Activated CD4-positive, alpha-beta T cell treated with anti-CD3 and anti-CD28 coated beads for 36 hours (primary cell): ENCODE measurements at regions not wholly inside any gene's neighbourhood (a gene's known extent, or its start where the extent isn't known, plus 50 kb on each side); places are given as distances from the start of the nearest gene placed in this dataset.
"Not testable (repeated sequence)": the region's sequence is repeated elsewhere in the genome, so short reads cannot be mapped to it uniquely, and the experiment has no call there.

Experiments
- ATAC-seq: fragments of 200-7000 bp; cut with Tn5 transposase; one replicate; pipeline ENCODE4 v1.10.0; 2021; ENCODE audit warnings: mild to moderate bottlenecking, moderate library complexity
- CTCF ChIA-PET: fragments of 350-600 bp; sonication (Branson Sonifier 250); formaldehyde crosslinking; loops from one replicate; lab custom pipeline; 2021; ENCODE audit warnings: antibody characterized with exemption; lab: Charles Lee
- POLR2A ChIA-PET: fragments of 350-600 bp; sonication (Branson Sonifier 250); formaldehyde crosslinking; loops from one replicate; lab custom pipeline; 2021; ENCODE audit warnings: antibody characterized with exemption, inconsistent platforms; lab: Charles Lee
- DNase-seq: peaks from one replicate; pipeline ENCODE4 v3.0.0-alpha.2; 2020
- H3K27ac Mint-ChIP-seq: one replicate; pipeline ENCODE4 v1.8.0; 2021; ENCODE audit warnings: mixed read lengths
- H3K27me3 Mint-ChIP-seq: one replicate; pipeline ENCODE4 v1.8.0; 2021; ENCODE audit warnings: mixed read lengths
- H3K36me3 Mint-ChIP-seq: one replicate; pipeline ENCODE4 v1.8.0; 2021; ENCODE audit warnings: low read depth, mixed read lengths
- H3K4me1 Mint-ChIP-seq: one replicate; pipeline ENCODE4 v1.8.0; 2021; ENCODE audit warnings: mixed read lengths
- H3K4me3 Mint-ChIP-seq: one replicate; pipeline ENCODE4 v1.8.0; 2021; ENCODE audit warnings: mild to moderate bottlenecking, moderate library complexity, mixed read lengths
- H3K9me3 Mint-ChIP-seq: one replicate; pipeline ENCODE4 v1.8.0; 2021; ENCODE audit warnings: low read depth, mixed read lengths
- intact Hi-C, 2 experiments: fragments of 100-400 bp; cut with DNase I in 1 of 2; cut with micrococcal nuclease in 1 of 2; formaldehyde crosslinking; loops; one replicate each; pipeline versions ENCODE4 v1.14.2 to v1.15.1; 2022 to 2024; cut with DNase I, micrococcal nuclease

- ATAC-seq = no peak
- POLR2A ChIA-PET = no interaction called here
- CTCF ChIA-PET = interaction anchor here (0.6 to 0.7 kb wide), 2 partner anchors 9 to 524 kb away, joined by 3 to 5 read pairs; no protein-coding TSS in a partner anchor
- Mint-ChIP-seq H3K27me3 (peaks cover 8% of the 10 kb centered on the region), H3K27ac (no peak overlapping the region), H3K9me3 (no peaks in the 10 kb centered on the region), H3K36me3 (no peaks in the 10 kb centered on the region), H3K4me3 (no peak overlapping the region), H3K4me1 (no peaks in the 10 kb centered on the region)
- intact Hi-C loops = no loop called here
- DNase-seq = no peak
These were observed 429.7 kb upstream of the RASGRP1 start for GRCh38 chr15:38994310-38994709.

- Mint-ChIP-seq H3K27ac (no peak overlapping the region), H3K9me3 (no peaks in the 10 kb centered on the region), H3K27me3 (peaks cover 8% of the 10 kb centered on the region), H3K4me3 (no peak overlapping the region), H3K4me1 (peaks cover 4% of the 10 kb centered on the region), H3K36me3 (no peaks in the 10 kb centered on the region)
- ATAC-seq = no peak
- ChIA-PET CTCF (interaction anchor here (0.6 kb wide), 1 partner anchor 79 kb away, joined by 3 read pairs; no protein-coding TSS in a partner anchor), POLR2A (no interaction called here)
- no peak for DNase-seq
- intact Hi-C loops = no loop called here
These were observed 431.6 kb upstream of the RASGRP1 start for GRCh38 chr15:38996111-38996631.

- CTCF ChIA-PET = no interaction called here
- Mint-ChIP-seq H3K4me1 (peaks cover 4% of the 10 kb centered on the region), H3K36me3 (no peaks in the 10 kb centered on the region), H3K27ac (no peak overlapping the region), H3K4me3 (no peak overlapping the region), H3K9me3 (no peaks in the 10 kb centered on the region), H3K27me3 (peaks cover 10% of the 10 kb centered on the region)
- intact Hi-C loops = no loop called here
- DNase-seq (no peak), ATAC-seq (no peak)
- POLR2A ChIA-PET = no interaction called here
These were observed 433.2 kb upstream of the RASGRP1 start for GRCh38 chr15:38997841-38998240.

- H3K4me3 Mint-ChIP-seq = no peak overlapping the region
- peaks cover 4% of the 10 kb centered on the region for H3K4me1 Mint-ChIP-seq
- no peaks in the 10 kb centered on the region for H3K36me3 Mint-ChIP-seq
- peaks cover 16% of the 10 kb centered on the region for H3K27me3 Mint-ChIP-seq
- H3K27ac Mint-ChIP-seq = no peak overlapping the region
- intact Hi-C loops = no loop called here
- no peak for DNase-seq
- H3K9me3 Mint-ChIP-seq = peaks cover 2% of the 10 kb centered on the region
- ATAC-seq = no peak
- ChIA-PET POLR2A (no interaction called here), CTCF (no interaction called here)
These were observed 435.6 kb upstream of the RASGRP1 start for GRCh38 chr15:39000008-39000734.

- CTCF ChIA-PET = no interaction called here
- intact Hi-C loops = no loop called here
- H3K9me3 Mint-ChIP-seq = peaks cover 32% of the 10 kb centered on the region
These were observed 445.1 kb upstream of the RASGRP1 start for GRCh38 chr15:39009740-39010139.

GRCh38 chr15:39011066-39011465, 446.5 kb upstream of the RASGRP1 start:
- H3K27ac Mint-ChIP-seq, DNase-seq, POLR2A ChIA-PET, H3K4me1 Mint-ChIP-seq, H3K36me3 Mint-ChIP-seq, intact Hi-C loops, H3K4me3 Mint-ChIP-seq, H3K27me3 Mint-ChIP-seq, ATAC-seq: not testable (repeated sequence)
- CTCF ChIA-PET = interaction anchor here (0.6 kb wide), 1 partner anchor 630 kb away, joined by 3 read pairs; no protein-coding TSS in a partner anchor
- peaks cover 25% of the 10 kb centered on the region for H3K9me3 Mint-ChIP-seq

More at GRCh38 chr15:39009740-39010139, 445.1 kb upstream of the RASGRP1 start:
- Mint-ChIP-seq H3K36me3 (peaks cover 2% of the 10 kb centered on the region), H3K27ac (no peak overlapping the region), H3K4me3 (no peak overlapping the region), H3K4me1 (no peaks in the 10 kb centered on the region), H3K27me3 (peaks cover 6% of the 10 kb centered on the region)
- ATAC-seq = no peak
- POLR2A ChIA-PET = no interaction called here
- no peak for DNase-seq

GRCh38 chr15:39013262-39013661, 448.6 kb upstream of the RASGRP1 start:
- peaks cover 2% of the 10 kb centered on the region for H3K36me3 Mint-ChIP-seq
- H3K27ac Mint-ChIP-seq = no peak overlapping the region
- H3K9me3 Mint-ChIP-seq = peaks cover 23% of the 10 kb centered on the region
- no peak for ATAC-seq
- H3K27me3 Mint-ChIP-seq = peaks cover 3% of the 10 kb centered on the region
- intact Hi-C loops = no loop called here
- H3K4me3 Mint-ChIP-seq = no peak overlapping the region
- no peaks in the 10 kb centered on the region for H3K4me1 Mint-ChIP-seq
- no peak for DNase-seq
- ChIA-PET CTCF (no interaction called here), POLR2A (no interaction called here)

GRCh38 chr15:39014682-39015081, 450.1 kb upstream of the RASGRP1 start:
- H3K36me3 Mint-ChIP-seq = peaks cover 2% of the 10 kb centered on the region
- no peak for ATAC-seq
- DNase-seq = no peak
- H3K4me1 Mint-ChIP-seq = no peaks in the 10 kb centered on the region
- no peak overlapping the region for H3K27ac Mint-ChIP-seq
- POLR2A ChIA-PET = no interaction called here
- intact Hi-C loops = no loop called here
- H3K4me3 Mint-ChIP-seq = no peak overlapping the region
- peaks cover 4% of the 10 kb centered on the region for H3K27me3 Mint-ChIP-seq
- peaks cover 16% of the 10 kb centered on the region for H3K9me3 Mint-ChIP-seq
- CTCF ChIA-PET = no interaction called here

GRCh38 chr15:39016706-39017105, 452.1 kb upstream of the RASGRP1 start:
- H3K27ac Mint-ChIP-seq = no peak overlapping the region
- H3K4me3 Mint-ChIP-seq = no peak overlapping the region
- no peak for DNase-seq
- CTCF ChIA-PET = no interaction called here
- no peak for ATAC-seq
- H3K36me3 Mint-ChIP-seq = no peaks in the 10 kb centered on the region
- intact Hi-C loops = no loop called here
- POLR2A ChIA-PET = no interaction called here
- H3K27me3 Mint-ChIP-seq = peaks cover 7% of the 10 kb centered on the region
- peaks cover 2% of the 10 kb centered on the region for H3K9me3 Mint-ChIP-seq
- no peaks in the 10 kb centered on the region for H3K4me1 Mint-ChIP-seq

GRCh38 chr15:39018966-39019365, 454.4 kb upstream of the RASGRP1 start:
- DNase-seq (no peak), ATAC-seq (no peak)
- ChIA-PET POLR2A (interaction anchor here (0.6 kb wide), 1 partner anchor 21 kb away, joined by 3 read pairs; no protein-coding TSS in a partner anchor), CTCF (no interaction called here)
- no peaks in the 10 kb centered on the region for H3K36me3 Mint-ChIP-seq
- intact Hi-C loops = no loop called here
- no peak overlapping the region for H3K4me3 Mint-ChIP-seq
- H3K9me3 Mint-ChIP-seq = no peaks in the 10 kb centered on the region
- no peak overlapping the region for H3K27ac Mint-ChIP-seq
- peaks cover 7% of the 10 kb centered on the region for H3K27me3 Mint-ChIP-seq
- H3K4me1 Mint-ChIP-seq = no peaks in the 10 kb centered on the region

GRCh38 chr15:39021341-39021740, 456.7 kb upstream of the RASGRP1 start:
- Mint-ChIP-seq H3K27ac (no peak overlapping the region), H3K27me3 (peaks cover 7% of the 10 kb centered on the region), H3K4me1 (no peaks in the 10 kb centered on the region), H3K9me3 (no peaks in the 10 kb centered on the region), H3K4me3 (no peak overlapping the region), H3K36me3 (no peaks in the 10 kb centered on the region)
- intact Hi-C loops = no loop called here
- CTCF ChIA-PET = no interaction called here
- POLR2A ChIA-PET = no interaction called here
- ATAC-seq = no peak
- DNase-seq = no peak
